NCI-H2081 treated with DMSO at 0.1 percent for 48 hours (cell line): ENCODE measurements at regions not wholly inside any gene's neighbourhood (a gene's known extent, or its start where the extent isn't known, plus 50 kb on each side); places are given as distances from the start of the nearest gene placed in this dataset.
"Not testable (repeated sequence)": the region's sequence is repeated elsewhere in the genome, so short reads cannot be mapped to it uniquely, and the experiment has no call there.

Source experiments
- DNase-seq: peaks from one replicate; lab custom pipeline; 2025; lab: John Stamatoyannopoulos, UW

DNA sequence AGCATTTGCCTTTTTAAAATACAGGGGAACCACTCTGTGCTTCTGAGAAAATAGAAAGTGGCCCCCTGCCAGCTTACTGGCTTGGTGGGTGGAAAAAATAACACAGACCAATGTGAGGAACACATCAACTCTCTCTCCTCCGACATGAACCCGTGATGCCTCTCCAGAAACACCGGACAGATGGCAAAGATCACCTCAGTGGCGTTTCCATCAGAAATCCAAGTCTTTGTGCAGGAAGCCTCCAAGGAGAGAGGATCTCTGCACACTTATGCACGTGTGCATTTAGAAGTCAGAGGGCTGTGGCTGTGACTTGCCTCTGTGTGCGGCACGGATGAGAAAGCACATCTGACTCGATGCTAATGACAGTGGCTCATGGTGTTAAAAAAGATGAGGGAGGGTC lies 112.3 kb upstream of the KLF12 start:
- no peak for DNase-seq

DNA sequence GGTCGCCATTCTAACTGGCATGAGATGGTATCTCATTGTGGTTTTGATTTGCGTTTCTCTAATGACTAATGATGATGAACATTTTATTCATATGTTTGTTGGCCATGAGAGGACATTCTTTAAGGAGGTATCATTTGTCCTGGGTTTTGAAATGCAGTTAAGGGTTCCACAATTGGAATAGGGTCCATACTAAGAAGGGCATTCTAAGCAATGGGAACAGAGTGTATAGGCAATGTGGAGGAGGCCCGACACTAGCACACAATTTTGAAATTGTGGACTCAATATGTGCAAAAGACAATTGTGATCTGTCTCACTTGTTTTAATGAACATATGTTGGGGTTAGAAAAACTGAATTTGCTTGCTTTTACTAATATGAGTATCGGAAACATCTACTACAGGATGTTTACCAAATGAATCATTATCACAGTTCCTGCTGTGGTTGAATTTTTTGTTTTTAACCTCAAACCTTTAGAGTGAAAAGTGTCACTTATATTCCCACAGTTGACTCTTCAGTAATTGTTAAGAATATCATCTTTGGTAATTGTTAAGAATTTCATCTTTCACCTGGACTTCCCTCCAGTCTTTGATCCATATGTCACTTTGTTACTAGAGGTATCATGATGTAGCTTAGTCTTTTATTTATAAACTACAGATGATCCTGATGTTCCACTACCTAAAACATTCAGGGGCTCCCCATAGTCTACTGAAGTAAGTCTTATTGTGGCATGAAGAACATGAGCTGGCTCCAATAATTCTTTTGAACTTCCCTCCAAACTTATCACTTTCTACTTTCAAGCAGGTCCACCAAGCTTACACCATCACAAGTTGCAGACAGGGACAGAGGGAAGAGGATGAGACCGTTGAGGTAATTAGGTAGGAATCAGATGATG lies 109.7 kb upstream of the KLF12 start:
- DNase-seq: no peak

- not testable (repeated sequence) for DNase-seq
Observed at GRCh38 chr13:74241343-74241742, 107.1 kb upstream of the KLF12 start.

DNA sequence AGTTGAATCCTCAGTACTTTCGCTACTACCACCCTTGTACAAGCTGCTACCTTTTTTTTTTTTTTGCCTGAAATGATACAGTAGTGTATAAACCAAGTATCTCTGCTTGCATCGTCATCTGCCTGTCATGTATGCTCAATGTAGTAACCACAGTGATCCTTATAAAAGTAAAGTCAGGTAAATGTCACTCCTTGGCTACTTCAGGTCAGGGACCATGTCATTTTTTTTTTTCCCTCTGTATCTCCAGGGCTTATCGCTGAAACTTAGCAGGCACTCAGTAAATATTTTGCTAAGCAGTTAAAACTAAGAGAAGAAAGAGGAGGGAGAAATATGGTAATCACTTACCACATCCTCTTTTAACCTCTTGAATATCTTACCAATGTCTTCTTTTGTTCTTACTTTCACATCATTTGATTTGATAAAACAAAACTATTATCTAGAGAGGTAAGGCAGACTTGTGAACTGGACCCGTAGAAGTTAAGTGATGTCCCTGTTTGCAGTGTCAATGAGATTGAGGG lies 96.8 kb upstream of the KLF12 start:
- no peak for DNase-seq

GRCh38 chr13:74229242-74229641 lies 95.0 kb upstream of the KLF12 start:
- no peak for DNase-seq

DNA sequence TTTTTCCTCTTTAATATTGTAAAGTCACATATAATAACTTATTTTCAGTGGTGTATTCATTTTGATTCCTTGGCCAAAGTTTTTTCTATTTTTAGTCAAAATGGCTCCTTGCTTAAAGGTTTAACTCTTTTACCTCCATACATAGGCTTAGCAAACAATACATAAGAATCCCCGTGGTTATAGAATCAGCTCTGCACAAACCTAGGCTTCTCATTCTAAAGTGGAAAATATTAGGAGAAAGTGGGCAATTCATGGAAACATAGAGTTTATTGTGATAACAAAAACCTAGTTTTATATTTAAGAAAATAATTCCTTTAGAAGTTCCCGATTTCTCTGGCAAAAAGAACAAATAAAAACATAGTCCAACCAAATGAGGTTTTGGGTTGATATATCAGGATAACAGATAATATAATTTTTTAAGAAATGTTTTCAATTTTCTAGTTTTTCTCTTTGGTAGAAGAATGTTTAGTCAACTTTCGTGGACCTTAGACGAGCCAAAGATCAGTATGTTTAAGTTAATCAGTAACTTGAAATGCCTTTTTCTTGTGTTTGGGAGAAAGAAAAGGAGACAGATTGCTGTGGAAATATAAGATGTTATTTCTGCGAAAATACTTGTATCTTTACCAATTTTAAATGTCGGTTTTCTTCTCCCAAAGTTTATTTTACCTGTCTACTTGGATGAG lies 93.4 kb upstream of the KLF12 start:
- no peak for DNase-seq

DNA sequence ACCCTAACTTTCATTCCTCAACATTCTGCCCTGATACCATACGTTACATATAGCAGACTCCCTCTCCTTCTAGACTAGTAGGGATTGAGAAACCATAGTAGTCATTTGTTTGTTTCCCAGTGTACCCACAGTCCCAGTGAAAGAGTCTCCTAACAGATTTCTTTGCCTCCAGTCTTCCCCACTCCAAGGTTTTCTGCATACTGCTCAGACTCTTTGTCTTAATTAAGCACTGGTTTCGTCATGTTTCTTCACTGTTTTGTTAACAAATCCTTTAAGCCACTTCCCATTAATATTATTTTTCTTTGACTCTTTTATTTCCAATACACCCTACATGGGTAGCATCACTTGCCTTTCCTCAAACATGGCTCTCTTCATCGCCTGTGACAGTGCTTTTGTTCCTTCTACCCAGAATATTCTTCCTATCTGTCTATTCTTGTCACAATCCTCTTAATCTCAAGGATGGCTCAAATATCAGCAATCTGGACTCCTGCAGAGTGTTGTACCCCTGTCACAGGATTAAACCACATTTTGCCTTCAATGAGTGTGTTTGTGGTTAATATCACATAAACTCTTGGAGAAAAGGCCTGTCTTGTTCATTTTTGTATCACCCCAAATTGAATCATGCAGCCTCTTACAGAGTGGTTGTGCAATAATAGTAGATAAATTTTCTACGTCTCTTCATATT lies 92.7 kb upstream of the KLF12 start:
- no peak for DNase-seq

DNA sequence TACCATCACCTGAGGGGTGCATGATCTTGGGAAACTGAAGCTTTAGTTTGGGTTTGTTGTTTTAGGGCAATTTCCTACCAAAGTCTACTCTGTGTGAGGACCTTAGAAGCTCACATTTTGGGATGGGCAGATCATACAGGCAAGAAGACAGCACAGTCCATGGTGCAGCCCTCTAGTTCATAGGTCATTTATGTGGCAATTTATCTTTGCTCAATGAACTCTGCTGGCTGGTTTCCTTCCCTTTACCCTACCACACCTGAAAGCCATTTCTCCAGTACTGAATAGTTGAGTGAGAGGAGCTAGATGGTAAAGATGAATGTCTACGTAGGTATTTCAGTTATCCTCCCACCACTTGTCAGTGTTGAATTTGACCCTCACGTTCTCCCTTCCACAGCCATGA lies 87.5 kb upstream of the KLF12 start:
- DNase-seq: no peak

GRCh38 chr13:74219566-74219965 lies 85.4 kb upstream of the KLF12 start:
- no peak for DNase-seq

DNA sequence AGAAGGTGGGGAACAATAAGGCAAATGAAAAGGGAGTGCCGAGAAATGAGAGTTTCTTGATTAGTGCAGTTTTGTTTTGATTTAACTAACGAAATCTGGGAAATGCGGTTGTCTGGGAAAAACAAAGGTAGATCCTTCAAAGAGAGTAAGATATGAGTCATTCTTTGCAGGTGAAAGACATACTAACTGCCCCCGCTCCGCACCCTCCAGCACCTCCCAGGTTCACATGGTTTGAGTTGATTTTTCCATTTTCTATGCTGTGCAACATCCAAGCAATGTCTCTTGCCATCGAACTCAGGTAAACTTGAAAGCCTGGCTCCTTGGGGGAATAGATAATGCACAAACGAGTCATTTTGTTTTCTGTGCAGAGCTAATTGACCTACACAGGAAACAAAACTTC lies 84.1 kb upstream of the KLF12 start:
- no peak for DNase-seq

GRCh38 chr13:74217811-74218210 lies 83.6 kb upstream of the KLF12 start:
- no peak for DNase-seq

GRCh38 chr13:74215420-74215819 lies 81.2 kb upstream of the KLF12 start:
- no peak for DNase-seq

DNA sequence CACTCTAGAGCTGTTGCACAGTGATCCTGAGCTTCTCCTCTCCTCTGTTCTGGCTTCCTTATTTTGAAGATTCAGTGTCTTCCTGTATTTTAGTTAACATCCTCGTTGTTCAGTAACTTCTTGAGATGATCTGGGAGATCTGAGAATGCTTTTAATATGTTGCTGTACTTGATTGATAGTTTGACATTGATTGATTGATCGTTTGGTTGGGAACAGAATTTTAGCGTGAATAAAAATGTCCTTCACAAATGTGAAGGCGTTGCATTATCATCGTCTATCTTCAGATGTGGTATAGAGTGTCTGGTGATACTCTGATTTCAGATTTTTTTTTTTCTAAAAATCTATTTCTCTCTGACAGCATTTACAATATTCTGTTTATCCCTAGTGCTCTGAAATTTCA lies 80.1 kb upstream of the KLF12 start:
- no peak for DNase-seq

DNA sequence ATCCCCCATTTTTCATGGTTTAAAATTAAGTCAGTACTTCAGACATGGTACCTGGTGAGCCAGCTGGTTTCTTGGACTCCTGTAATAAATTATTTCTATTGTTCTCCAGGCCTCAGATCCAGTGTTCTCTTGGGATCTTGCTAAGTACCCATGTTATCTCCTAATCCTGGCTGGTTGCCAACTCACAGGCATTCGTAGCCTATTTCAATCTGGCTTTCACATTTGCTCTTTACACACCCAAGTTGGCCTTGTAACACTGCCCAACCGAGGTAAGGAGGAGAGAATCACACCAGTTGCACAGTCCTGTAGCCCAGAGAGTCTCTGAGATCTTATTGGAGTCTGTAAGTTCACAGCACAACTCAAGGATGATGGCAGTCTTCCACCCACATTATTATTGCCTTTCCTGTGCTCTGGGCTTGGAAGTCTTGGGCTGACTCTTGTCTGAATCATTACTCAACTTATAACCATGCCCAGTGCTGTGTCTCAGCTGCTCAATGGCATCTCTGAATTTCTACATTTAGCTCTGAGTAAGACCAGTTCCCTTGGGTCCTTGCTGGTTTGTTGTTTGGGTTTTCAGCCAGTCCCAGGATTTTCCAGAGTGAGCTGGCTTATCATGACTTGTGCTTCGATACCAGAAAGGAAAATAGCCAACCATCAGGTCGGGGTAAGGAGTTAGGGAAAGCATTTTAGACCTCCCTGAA lies 76.6 kb upstream of the KLF12 start:
- no peak for DNase-seq

- no peak for DNase-seq
Observed at GRCh38 chr13:74206855-74207254, 72.7 kb upstream of the KLF12 start.

DNA sequence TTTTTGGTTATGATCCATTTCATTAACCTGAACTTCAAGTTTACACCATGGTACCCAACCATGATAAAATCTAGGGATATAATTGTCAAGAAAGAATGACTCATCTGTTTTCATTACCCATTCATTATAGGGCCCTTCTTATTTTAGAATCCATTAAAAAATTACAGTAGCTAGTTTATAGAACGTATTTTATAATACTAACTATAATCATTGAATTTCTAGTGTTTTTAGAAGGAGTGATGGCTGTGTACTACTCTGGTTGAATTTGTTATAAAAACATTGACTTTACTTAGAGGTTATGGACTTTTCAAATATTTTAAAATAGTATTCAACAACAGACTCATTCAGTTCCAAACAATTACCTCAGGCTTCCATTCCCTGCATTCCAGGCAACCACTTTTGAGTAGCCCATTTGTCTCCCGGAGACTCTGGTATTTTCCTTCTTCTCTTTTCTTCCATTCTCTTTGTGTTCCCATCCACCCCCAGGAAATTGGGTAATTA lies 71.9 kb upstream of the KLF12 start:
- no peak for DNase-seq

DNA sequence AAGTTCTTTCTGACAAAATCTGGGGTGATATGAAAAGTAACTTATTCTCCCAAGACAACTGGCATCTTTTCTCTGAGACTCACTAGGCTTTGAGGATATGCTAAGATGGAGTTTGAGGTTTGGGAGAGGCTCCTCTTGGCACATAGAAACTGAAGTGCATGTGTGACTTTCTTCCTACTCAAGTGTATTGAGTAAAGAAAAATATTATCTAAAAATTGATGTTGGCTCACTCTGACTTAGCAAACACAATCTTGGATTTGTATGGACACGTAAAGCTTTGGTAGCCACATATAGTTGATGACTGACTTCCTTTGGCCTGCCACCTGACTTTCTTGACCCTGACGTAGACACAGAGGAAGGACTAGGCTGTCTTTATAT lies 71.1 kb upstream of the KLF12 start:
- no peak for DNase-seq

DNA sequence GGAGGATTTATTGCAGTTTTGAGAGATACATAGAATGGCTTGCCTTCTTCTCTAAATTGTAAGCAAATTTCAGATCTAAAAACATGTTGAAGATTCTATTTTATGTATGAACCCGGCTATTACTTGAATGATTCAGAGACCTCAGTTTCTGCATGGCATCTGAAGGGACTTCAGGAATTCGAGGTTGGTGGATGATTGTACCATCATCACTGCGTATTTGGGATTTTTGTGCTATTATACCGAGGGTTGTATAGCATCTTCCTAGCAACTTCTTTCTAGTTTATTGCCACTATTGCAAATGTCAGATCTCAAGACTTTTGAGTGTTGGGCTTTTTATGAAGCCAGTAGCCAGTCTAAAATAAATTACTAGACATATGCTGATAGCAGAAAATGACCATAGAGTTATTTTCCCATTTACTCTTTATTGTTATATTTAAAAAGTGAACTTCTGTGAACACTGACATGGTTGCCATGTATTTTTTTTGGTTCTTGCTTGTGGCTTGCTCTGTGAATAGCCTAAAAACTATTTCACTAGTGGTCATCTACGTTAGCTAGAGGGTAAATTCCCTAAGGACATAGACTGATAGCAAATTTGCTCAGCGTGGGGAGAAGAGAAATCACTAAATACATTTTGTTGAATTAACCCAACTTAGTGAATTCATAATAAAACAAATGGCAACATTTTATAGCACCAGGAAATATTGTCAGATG lies 70.6 kb upstream of the KLF12 start:
- no peak for DNase-seq

DNA sequence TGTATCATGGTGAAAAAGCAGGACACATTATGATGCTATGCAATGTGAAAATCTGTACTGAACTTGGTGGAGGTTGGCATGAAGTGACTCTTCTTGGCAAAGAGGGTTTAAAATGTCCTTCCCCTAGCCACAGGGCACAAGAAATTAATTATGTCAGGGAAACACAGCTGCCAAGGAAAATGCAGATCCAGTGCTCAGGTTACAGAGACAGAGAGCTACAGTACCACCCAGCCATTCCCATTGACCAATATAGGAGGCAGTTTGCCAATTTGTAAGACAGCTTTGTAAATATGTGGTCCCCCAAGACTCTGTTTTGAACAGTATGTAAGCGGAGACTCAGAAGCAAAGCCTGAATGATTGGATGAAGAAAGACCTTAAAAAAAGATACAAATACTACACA lies 69.4 kb upstream of the KLF12 start:
- no peak for DNase-seq

GRCh38 chr13:74202129-74202813 lies 68.1 kb upstream of the KLF12 start:
- no peak for DNase-seq

DNA sequence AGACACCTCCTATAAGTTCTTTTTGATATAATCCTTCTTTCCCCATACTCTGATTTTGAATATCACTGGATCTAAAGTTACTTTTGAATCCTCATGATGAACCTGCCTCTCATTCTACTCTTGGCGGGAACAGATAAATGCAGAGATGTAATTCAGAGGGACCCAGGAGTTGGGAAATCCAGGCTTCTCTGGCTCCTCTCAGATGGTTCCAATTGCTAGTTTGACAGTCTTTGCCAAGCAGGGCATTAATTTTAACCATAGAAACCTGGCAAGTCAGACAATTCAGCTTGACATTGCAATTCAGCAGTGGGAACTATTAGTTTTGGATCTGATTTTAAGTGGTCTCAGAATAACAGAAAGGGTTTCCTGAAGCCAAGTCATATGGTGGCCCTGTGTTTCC lies 67.3 kb upstream of the KLF12 start:
- DNase-seq: no peak
